GM23338 (cell line): ENCODE measurements at regions not wholly inside any gene's neighbourhood (a gene's known extent, or its start where the extent isn't known, plus 50 kb on each side); places are given as distances from the start of the nearest gene placed in this dataset.

Experiments
- ATAC-seq: fragments of 200-7000 bp; cut with Tn5 transposase; 3 replicates; pipeline ENCODE4 v1.9.1; 2020
- DNase-seq: peaks from one replicate; pipeline ENCODE4 v3.0.0-alpha.2; 2015; ENCODE audit warnings: low spot score
- H2AFZ ChIP-seq: fragments of 200-600 bp; sonication (generic); 2 replicates; pipeline ENCODE4 v1.8.0; 2016; ENCODE audit warnings: antibody characterized with exemption, mild to moderate bottlenecking, moderate library complexity
- H3F3A ChIP-seq: fragments of 200-600 bp; sonication (generic); replicated peaks from 2 replicates; pipeline ENCODE4 v1.8.0; 2017; ENCODE audit warnings: antibody characterized with exemption, mixed run types, low read depth
- H3K27ac ChIP-seq: fragments of 200-600 bp; sonication (generic); 2 replicates; pipeline ENCODE4 v1.6.1; 2016; ENCODE audit warnings: low read depth
- H3K27me3 ChIP-seq: fragments of 200-600 bp; sonication (generic); 2 replicates; pipeline ENCODE4 v1.8.0; 2016; ENCODE audit warnings: mild to moderate bottlenecking, mixed run types, moderate library complexity; ENCODE audit not compliant: insufficient read depth
- H3K36me3 ChIP-seq: fragments of 200-600 bp; sonication (generic); 2 replicates; pipeline ENCODE4 v1.8.0; 2016; ENCODE audit warnings: mild to moderate bottlenecking; ENCODE audit not compliant: insufficient read depth
- H3K4me1 ChIP-seq: fragments of 200-600 bp; sonication (generic); 2 replicates; pipeline ENCODE4 v1.8.0; 2016; ENCODE audit warnings: mild to moderate bottlenecking, moderate library complexity; ENCODE audit not compliant: insufficient read depth
- H3K4me2 ChIP-seq: fragments of 200-600 bp; sonication (generic); 2 replicates; pipeline ENCODE4 v1.7.1; 2017; ENCODE audit warnings: mixed run types
- H3K4me3 ChIP-seq: fragments of 200-600 bp; sonication (generic); 2 replicates; pipeline ENCODE4 v1.6.1; 2016; ENCODE audit warnings: mixed run types
- H3K79me2 ChIP-seq: fragments of 200-600 bp; sonication (generic); replicated peaks from 2 replicates; pipeline ENCODE4 v1.8.0; 2017; ENCODE audit warnings: mild to moderate bottlenecking; ENCODE audit not compliant: insufficient read depth
- H3K9me2 ChIP-seq: fragments of 200-600 bp; sonication (generic); 2 replicates; pipeline ENCODE4 v1.8.0; 2017; ENCODE audit not compliant: insufficient read depth
- H4K20me1 ChIP-seq: fragments of 200-600 bp; sonication (generic); replicated peaks from 2 replicates; pipeline ENCODE4 v1.8.0; 2017; ENCODE audit warnings: mild to moderate bottlenecking; ENCODE audit not compliant: insufficient read depth
- H3K27ac Mint-ChIP-seq: 2 replicates; pipeline ENCODE4 v1.8.0; 2020; ENCODE audit warnings: inconsistent platforms, mild to moderate bottlenecking, moderate library complexity, mixed read lengths
- H3K27me3 Mint-ChIP-seq: 3 replicates; pipeline ENCODE4 v1.8.0; 2022; ENCODE audit warnings: low read depth, mild to moderate bottlenecking, moderate library complexity, mixed read lengths, inconsistent platforms; ENCODE audit not compliant: insufficient read depth, poor library complexity
- H3K36me3 Mint-ChIP-seq: 3 replicates; pipeline ENCODE4 v1.8.0; 2021; ENCODE audit warnings: low read depth, mild to moderate bottlenecking, inconsistent platforms, moderate library complexity, mixed read lengths
- H3K4me1 Mint-ChIP-seq: 3 replicates; pipeline ENCODE4 v1.8.0; 2020; ENCODE audit warnings: mild to moderate bottlenecking, inconsistent platforms, mixed read lengths
- H3K4me3 Mint-ChIP-seq: 3 replicates; pipeline ENCODE4 v1.8.0; 2021; ENCODE audit warnings: moderate library complexity, mild to moderate bottlenecking, inconsistent platforms, mixed read lengths
- H3K9me3 Mint-ChIP-seq: 3 replicates; pipeline ENCODE4 v1.8.0; 2020; ENCODE audit warnings: moderate library complexity, mild to moderate bottlenecking, inconsistent platforms, mixed read lengths
- CREB1 ChIP-seq: fragments of 250-450 bp; sonication (Bioruptor Pico); IDR thresholded peaks from 2 replicates; pipeline ENCODE4 v1.5.0; 2020; ENCODE audit warnings: low read depth, mild to moderate bottlenecking, moderate library complexity
- CTCF ChIP-seq, 2 experiments: fragments of 200-600 bp in 1 of 2; sonication (generic) in 1 of 2; conservative IDR thresholded peaks; 2 replicates each; pipeline versions ENCODE4 v1.5.1 to v1.6.1; 2016 to 2017; ENCODE audit warnings: antibody characterized with exemption in 2 of 2, low read depth in 2 of 2, mild to moderate bottlenecking in 2 of 2, moderate library complexity in 1 of 2
- ETS1 ChIP-seq: IDR thresholded peaks from 2 replicates; pipeline ENCODE4 v1.6.1; 2016; ENCODE audit warnings: antibody characterized with exemption
- EZH2 ChIP-seq: fragments of 200-600 bp; sonication (generic); IDR thresholded peaks from one replicate; pipeline ENCODE4 v1.8.0; 2017; ENCODE audit warnings: antibody characterized with exemption, mild to moderate bottlenecking, low read depth; ENCODE audit not compliant: unreplicated experiment
- EZH2phosphoT487 ChIP-seq: fragments of 200-600 bp; sonication (generic); IDR thresholded peaks from one replicate; pipeline ENCODE4 v1.8.1; 2018; ENCODE audit warnings: antibody characterized with exemption; ENCODE audit not compliant: unreplicated experiment
- JUNB ChIP-seq: IDR thresholded peaks from one replicate; pipeline ENCODE4 v1.6.1; 2016; ENCODE audit warnings: antibody characterized with exemption; ENCODE audit not compliant: unreplicated experiment
- NANOG ChIP-seq: IDR thresholded peaks from 2 replicates; pipeline ENCODE4 v1.6.1; 2016; ENCODE audit warnings: antibody characterized with exemption, borderline replicate concordance
- POLR2AphosphoS5 ChIP-seq: IDR thresholded peaks from 2 replicates; pipeline ENCODE4 v1.6.1; 2016; ENCODE audit warnings: antibody characterized with exemption, low read depth
- STAT1 ChIP-seq: IDR thresholded peaks from one replicate; pipeline ENCODE4 v1.6.1; 2016; ENCODE audit warnings: antibody characterized with exemption; ENCODE audit not compliant: unreplicated experiment
- ZNF114 ChIP-seq: fragments of 250-450 bp; sonication (Bioruptor Pico); IDR thresholded peaks from 2 replicates; pipeline ENCODE4 v1.5.0; 2020; ENCODE audit warnings: mild to moderate bottlenecking, moderate library complexity
- ZNF331 ChIP-seq: fragments of 250-450 bp; sonication (Bioruptor Pico); IDR thresholded peaks from 2 replicates; pipeline ENCODE4 v1.5.0; 2020; ENCODE audit warnings: low read depth, mild to moderate bottlenecking, moderate library complexity
- TF ChIP-seq, protein P1 (sequence below): fragments of 250-450 bp; sonication (Bioruptor Pico); IDR thresholded peaks from 2 replicates; pipeline ENCODE4 v1.5.0; 2020; ENCODE audit warnings: mild to moderate bottlenecking, moderate library complexity
- TF ChIP-seq, protein P2 (sequence below): IDR thresholded peaks from one replicate; pipeline ENCODE4 v1.6.1; 2018; ENCODE audit warnings: antibody characterized with exemption; ENCODE audit not compliant: unreplicated experiment

DNA sequence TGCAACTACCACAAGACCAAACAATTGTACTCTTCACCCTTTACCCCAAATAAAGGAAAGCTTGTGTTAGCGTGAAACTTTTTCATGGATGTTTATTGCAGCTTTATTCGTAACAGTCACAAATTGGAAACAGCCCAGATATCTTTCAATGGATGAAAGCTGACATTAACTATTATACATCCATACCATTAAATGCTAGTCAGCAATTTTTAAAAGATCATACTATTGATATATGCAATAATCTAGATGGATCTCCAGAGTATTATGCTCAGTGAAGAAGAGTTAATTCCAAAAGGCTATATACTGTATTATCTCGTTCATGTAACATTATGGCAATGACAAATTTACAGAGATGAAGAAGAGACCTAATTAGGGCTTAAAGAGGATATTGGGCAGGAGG, 1491.2 kb upstream of the CDH8 start:
- TF ChIP-seq, protein P1, sequence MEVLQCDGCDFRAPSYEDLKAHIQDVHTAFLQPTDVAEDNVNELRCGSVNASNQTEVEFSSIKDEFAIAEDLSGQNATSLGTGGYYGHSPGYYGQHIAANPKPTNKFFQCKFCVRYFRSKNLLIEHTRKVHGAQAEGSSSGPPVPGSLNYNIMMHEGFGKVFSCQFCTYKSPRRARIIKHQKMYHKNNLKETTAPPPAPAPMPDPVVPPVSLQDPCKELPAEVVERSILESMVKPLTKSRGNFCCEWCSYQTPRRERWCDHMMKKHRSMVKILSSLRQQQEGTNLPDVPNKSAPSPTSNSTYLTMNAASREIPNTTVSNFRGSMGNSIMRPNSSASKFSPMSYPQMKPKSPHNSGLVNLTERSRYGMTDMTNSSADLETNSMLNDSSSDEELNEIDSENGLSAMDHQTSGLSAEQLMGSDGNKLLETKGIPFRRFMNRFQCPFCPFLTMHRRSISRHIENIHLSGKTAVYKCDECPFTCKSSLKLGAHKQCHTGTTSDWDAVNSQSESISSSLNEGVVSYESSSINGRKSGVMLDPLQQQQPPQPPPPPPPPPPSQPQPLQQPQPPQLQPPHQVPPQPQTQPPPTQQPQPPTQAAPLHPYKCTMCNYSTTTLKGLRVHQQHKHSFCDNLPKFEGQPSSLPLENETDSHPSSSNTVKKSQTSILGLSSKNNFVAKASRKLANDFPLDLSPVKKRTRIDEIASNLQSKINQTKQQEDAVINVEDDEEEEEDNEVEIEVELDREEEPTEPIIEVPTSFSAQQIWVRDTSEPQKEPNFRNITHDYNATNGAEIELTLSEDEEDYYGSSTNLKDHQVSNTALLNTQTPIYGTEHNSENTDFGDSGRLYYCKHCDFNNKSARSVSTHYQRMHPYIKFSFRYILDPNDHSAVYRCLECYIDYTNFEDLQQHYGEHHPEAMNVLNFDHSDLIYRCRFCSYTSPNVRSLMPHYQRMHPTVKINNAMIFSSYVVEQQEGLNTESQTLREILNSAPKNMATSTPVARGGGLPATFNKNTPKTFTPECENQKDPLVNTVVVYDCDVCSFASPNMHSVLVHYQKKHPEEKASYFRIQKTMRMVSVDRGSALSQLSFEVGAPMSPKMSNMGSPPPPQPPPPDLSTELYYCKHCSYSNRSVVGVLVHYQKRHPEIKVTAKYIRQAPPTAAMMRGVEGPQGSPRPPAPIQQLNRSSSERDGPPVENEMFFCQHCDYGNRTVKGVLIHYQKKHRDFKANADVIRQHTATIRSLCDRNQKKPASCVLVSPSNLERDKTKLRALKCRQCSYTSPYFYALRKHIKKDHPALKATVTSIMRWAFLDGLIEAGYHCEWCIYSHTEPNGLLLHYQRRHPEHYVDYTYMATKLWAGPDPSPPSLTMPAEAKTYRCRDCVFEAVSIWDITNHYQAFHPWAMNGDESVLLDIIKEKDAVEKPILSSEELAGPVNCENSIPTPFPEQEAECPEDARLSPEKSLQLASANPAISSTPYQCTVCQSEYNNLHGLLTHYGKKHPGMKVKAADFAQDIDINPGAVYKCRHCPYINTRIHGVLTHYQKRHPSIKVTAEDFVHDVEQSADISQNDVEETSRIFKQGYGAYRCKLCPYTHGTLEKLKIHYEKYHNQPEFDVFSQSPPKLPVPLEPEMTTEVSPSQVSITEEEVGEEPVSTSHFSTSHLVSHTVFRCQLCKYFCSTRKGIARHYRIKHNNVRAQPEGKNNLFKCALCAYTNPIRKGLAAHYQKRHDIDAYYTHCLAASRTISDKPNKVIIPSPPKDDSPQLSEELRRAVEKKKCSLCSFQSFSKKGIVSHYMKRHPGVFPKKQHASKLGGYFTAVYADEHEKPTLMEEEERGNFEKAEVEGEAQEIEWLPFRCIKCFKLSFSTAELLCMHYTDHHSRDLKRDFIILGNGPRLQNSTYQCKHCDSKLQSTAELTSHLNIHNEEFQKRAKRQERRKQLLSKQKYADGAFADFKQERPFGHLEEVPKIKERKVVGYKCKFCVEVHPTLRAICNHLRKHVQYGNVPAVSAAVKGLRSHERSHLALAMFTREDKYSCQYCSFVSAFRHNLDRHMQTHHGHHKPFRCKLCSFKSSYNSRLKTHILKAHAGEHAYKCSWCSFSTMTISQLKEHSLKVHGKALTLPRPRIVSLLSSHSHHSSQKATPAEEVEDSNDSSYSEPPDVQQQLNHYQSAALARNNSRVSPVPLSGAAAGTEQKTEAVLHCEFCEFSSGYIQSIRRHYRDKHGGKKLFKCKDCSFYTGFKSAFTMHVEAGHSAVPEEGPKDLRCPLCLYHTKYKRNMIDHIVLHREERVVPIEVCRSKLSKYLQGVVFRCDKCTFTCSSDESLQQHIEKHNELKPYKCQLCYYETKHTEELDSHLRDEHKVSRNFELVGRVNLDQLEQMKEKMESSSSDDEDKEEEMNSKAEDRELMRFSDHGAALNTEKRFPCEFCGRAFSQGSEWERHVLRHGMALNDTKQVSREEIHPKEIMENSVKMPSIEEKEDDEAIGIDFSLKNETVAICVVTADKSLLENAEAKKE (CRISPR knock-in tag) = no peak
- no peak for TF ChIP-seq POLR2AphosphoS5
- TF ChIP-seq, protein P2, sequence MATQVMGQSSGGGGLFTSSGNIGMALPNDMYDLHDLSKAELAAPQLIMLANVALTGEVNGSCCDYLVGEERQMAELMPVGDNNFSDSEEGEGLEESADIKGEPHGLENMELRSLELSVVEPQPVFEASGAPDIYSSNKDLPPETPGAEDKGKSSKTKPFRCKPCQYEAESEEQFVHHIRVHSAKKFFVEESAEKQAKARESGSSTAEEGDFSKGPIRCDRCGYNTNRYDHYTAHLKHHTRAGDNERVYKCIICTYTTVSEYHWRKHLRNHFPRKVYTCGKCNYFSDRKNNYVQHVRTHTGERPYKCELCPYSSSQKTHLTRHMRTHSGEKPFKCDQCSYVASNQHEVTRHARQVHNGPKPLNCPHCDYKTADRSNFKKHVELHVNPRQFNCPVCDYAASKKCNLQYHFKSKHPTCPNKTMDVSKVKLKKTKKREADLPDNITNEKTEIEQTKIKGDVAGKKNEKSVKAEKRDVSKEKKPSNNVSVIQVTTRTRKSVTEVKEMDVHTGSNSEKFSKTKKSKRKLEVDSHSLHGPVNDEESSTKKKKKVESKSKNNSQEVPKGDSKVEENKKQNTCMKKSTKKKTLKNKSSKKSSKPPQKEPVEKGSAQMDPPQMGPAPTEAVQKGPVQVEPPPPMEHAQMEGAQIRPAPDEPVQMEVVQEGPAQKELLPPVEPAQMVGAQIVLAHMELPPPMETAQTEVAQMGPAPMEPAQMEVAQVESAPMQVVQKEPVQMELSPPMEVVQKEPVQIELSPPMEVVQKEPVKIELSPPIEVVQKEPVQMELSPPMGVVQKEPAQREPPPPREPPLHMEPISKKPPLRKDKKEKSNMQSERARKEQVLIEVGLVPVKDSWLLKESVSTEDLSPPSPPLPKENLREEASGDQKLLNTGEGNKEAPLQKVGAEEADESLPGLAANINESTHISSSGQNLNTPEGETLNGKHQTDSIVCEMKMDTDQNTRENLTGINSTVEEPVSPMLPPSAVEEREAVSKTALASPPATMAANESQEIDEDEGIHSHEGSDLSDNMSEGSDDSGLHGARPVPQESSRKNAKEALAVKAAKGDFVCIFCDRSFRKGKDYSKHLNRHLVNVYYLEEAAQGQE = no peak
- TF ChIP-seq ETS1 = no peak
- TF ChIP-seq ZNF331 = no peak
- TF ChIP-seq JUNB = no peak
- TF ChIP-seq CTCF (conservative IDR thresholded peaks at IDR 0.05; ENCODE audit: low read depth in 2 of 2) = no peak
- TF ChIP-seq EZH2 = no peak
- no peak for TF ChIP-seq NANOG
- no peak for TF ChIP-seq ZNF114 (CRISPR knock-in tag)
- TF ChIP-seq EZH2phosphoT487 = no peak
- TF ChIP-seq CREB1 (CRISPR knock-in tag) = no peak
- TF ChIP-seq STAT1 = no peak
- no peak overlapping the region for H3K4me3 Mint-ChIP-seq

More for the DNA sequence above, 1491.2 kb upstream of the CDH8 start:
- H3K9me2 ChIP-seq = peaks cover 6% of the 10 kb centered on the region
- H3F3A ChIP-seq = no peaks in the 10 kb centered on the region
- no peak for DNase-seq
- no peak overlapping the region for H2AFZ ChIP-seq
- no peaks in the 10 kb centered on the region for H3K27me3 Mint-ChIP-seq
- H4K20me1 ChIP-seq = no peaks in the 10 kb centered on the region
- H3K4me1 ChIP-seq = no peaks in the 10 kb centered on the region
- H3K36me3 Mint-ChIP-seq = peaks cover 5% of the 10 kb centered on the region; the same call in 2 of the 3 replicates
- H3K4me2 ChIP-seq = no peak overlapping the region
- H3K27me3 ChIP-seq = no peaks in the 10 kb centered on the region
- no peaks in the 10 kb centered on the region for H3K4me1 Mint-ChIP-seq
- H3K27ac ChIP-seq = no peak overlapping the region
- no peaks in the 10 kb centered on the region for H3K79me2 ChIP-seq
- no peak overlapping the region for H3K27ac Mint-ChIP-seq
- ATAC-seq = no peak
- H3K9me3 Mint-ChIP-seq = peaks cover 14% of the 10 kb centered on the region
- no peak overlapping the region for H3K4me3 ChIP-seq
- 0 out of 2 replicates have a peak, but pooled peaks cover 5% of the 10 kb centered on the region for H3K36me3 ChIP-seq
